ENCODE measurements at regions not wholly inside any gene's neighbourhood (a gene's known extent, or its start where the extent isn't known, plus 50 kb on each side); places are given as distances from the start of the nearest gene placed in this dataset.
"Not testable (repeated sequence)": the region's sequence is repeated elsewhere in the genome, so short reads cannot be mapped to it uniquely, and the experiment has no call there.

GRCh38 chr20:16865406-16865805 is 117.2 kb downstream of the OTOR start:
- no peak overlapping the region for H3K27ac ChIP-seq (ENCODE audit: control insufficient read depth, insufficient read depth)
- 18% methylated on average over 2 of the region's 2 CpGs for WGBS (ENCODE audit: insufficient coverage, insufficient replicate concordance, low lambda C conversion rate, missing lambda C conversion rate)
- intact Hi-C loops (cut with micrococcal nuclease; ENCODE audit: unreplicated experiment) (no loop called here), in situ Hi-C loops (cut with MboI) (no loop called here)
- no peaks in the 10 kb centered on the region for H3K9me3 ChIP-seq (replicated peaks; ENCODE audit: control insufficient read depth, insufficient read depth, low read length)
- no peak overlapping the region for H3K4me2 ChIP-seq (ENCODE audit: control insufficient read depth, insufficient read depth)
- H3K9ac ChIP-seq (ENCODE audit: control insufficient read depth, insufficient read depth, low read length): no peak overlapping the region
- ChIA-PET RAD21 (ENCODE audit: unreplicated experiment) (no interaction called here), CTCF (no interaction called here), SMC1A (ENCODE audit: uncharacterized antibody, unreplicated experiment) (no interaction called here), POLR2A (no interaction called here)
- H3K4me1 ChIP-seq (ENCODE audit: control insufficient read depth, insufficient read depth, low read length): no peaks in the 10 kb centered on the region
- no peak for ATAC-seq
- FAIRE-seq: no peak
- H2AFZ ChIP-seq (ENCODE audit: control insufficient read depth, low read depth, low read length): no peak overlapping the region
- no peak overlapping the region for H3K4me3 ChIP-seq
- DNase-seq (ENCODE audit: low read depth, low spot score): no peak
- no peaks in the 10 kb centered on the region for H3K79me2 ChIP-seq (ENCODE audit: control insufficient read depth, insufficient read depth, low read length)
- BruUV-seq (replicated peaks): no TSS peak
- TF ChIP-seq CUX1 (IDR thresholded peaks at IDR 0.05; ENCODE audit: insufficient replicate concordance, low read depth, low read length) (no peak), RELA (IDR thresholded peaks at IDR 0.05; ENCODE audit: borderline replicate concordance, partially characterized antibody) (no peak), MXI1 (IDR thresholded peaks at IDR 0.05; ENCODE audit: low read depth, low read length) (no peak), NFYB (IDR thresholded peaks at IDR 0.05; ENCODE audit: insufficient read depth, low read depth, low read length) (no peak), SIN3A (IDR thresholded peaks at IDR 0.05; ENCODE audit: low read depth, low read length) (no peak), CREB1 (IDR thresholded peaks at IDR 0.05; ENCODE audit: low read depth) (no peak), KAT2A (conservative IDR thresholded peaks at IDR 0.05; ENCODE audit: control insufficient read depth, low read depth, low read length) (no peak), ZNF274 (IDR thresholded peaks at IDR 0.05; ENCODE audit: insufficient read depth, insufficient read length) (no peak), TCF12 (IDR thresholded peaks at IDR 0.05; ENCODE audit: low read depth, low read length) (no peak), BHLHE40 (IDR thresholded peaks at IDR 0.05; ENCODE audit: borderline replicate concordance in 1 of 2, low read depth in 2 of 2, low read length in 1 of 2) (no peak), USF2 (IDR thresholded peaks at IDR 0.05; ENCODE audit: borderline replicate concordance, low read depth, low read length) (no peak), NFYA (IDR thresholded peaks at IDR 0.05; ENCODE audit: borderline replicate concordance, low read depth, low read length) (no peak), ATF3 (IDR thresholded peaks at IDR 0.05; ENCODE audit: borderline replicate concordance, extremely low read depth, low read depth, low read length) (no peak)
- H4K20me1 ChIP-seq (ENCODE audit: control insufficient read depth, insufficient read depth): no peaks in the 10 kb centered on the region
- no peaks in the 10 kb centered on the region for H3K36me3 ChIP-seq (ENCODE audit: control insufficient read depth in 2 of 2, insufficient read depth in 2 of 2, low read length in 1 of 2)
- H3K27me3 ChIP-seq (replicated peaks in 1 of 2; ENCODE audit: control insufficient read depth in 2 of 2, insufficient read depth in 2 of 2, low read length in 1 of 2): no peaks in the 10 kb centered on the region

- H3K4me3 ChIP-seq; BruUV-seq (replicated peaks); H3K9me3 ChIP-seq (replicated peaks; ENCODE audit: control insufficient read depth, insufficient read depth, low read length); H3K9ac ChIP-seq (ENCODE audit: control insufficient read depth, insufficient read depth, low read length); FAIRE-seq; H4K20me1 ChIP-seq (ENCODE audit: control insufficient read depth, insufficient read depth); RAD21 ChIA-PET (ENCODE audit: unreplicated experiment); POLR2A ChIA-PET; H2AFZ ChIP-seq (ENCODE audit: control insufficient read depth, low read depth, low read length); intact Hi-C loops (cut with micrococcal nuclease; ENCODE audit: unreplicated experiment); SMC1A ChIA-PET (ENCODE audit: uncharacterized antibody, unreplicated experiment); H3K4me2 ChIP-seq (ENCODE audit: control insufficient read depth, insufficient read depth); H3K79me2 ChIP-seq (ENCODE audit: control insufficient read depth, insufficient read depth, low read length); H3K36me3 ChIP-seq (ENCODE audit: control insufficient read depth in 2 of 2, insufficient read depth in 2 of 2, low read length in 1 of 2); H3K27me3 ChIP-seq (replicated peaks in 1 of 2; ENCODE audit: control insufficient read depth in 2 of 2, insufficient read depth in 2 of 2, low read length in 1 of 2); DNase-seq (ENCODE audit: low read depth, low spot score); H3K27ac ChIP-seq (ENCODE audit: control insufficient read depth, insufficient read depth); H3K4me1 ChIP-seq (ENCODE audit: control insufficient read depth, insufficient read depth, low read length); CTCF ChIA-PET; ATAC-seq; in situ Hi-C loops (cut with MboI): not testable (repeated sequence)
- 52% methylated on average over 4 of the region's 4 CpGs for WGBS (ENCODE audit: insufficient coverage, insufficient replicate concordance, low lambda C conversion rate, missing lambda C conversion rate)
Measured at GRCh38 chr20:16873124-16873523, 125.0 kb downstream of the OTOR start.
